GM18511 (cell line): ENCODE measurements at regions not wholly inside any gene's neighbourhood (a gene's known extent, or its start where the extent isn't known, plus 50 kb on each side); places are given as distances from the start of the nearest gene placed in this dataset.

ENCODE experiments used
- ATAC-seq: cut with Tn5 transposase; IDR thresholded peaks from one replicate; pipeline ENCODE4 v1.9.1; 2021; ENCODE audit warnings: mild to moderate bottlenecking, moderate library complexity; ENCODE audit not compliant: unreplicated experiment

DNA sequence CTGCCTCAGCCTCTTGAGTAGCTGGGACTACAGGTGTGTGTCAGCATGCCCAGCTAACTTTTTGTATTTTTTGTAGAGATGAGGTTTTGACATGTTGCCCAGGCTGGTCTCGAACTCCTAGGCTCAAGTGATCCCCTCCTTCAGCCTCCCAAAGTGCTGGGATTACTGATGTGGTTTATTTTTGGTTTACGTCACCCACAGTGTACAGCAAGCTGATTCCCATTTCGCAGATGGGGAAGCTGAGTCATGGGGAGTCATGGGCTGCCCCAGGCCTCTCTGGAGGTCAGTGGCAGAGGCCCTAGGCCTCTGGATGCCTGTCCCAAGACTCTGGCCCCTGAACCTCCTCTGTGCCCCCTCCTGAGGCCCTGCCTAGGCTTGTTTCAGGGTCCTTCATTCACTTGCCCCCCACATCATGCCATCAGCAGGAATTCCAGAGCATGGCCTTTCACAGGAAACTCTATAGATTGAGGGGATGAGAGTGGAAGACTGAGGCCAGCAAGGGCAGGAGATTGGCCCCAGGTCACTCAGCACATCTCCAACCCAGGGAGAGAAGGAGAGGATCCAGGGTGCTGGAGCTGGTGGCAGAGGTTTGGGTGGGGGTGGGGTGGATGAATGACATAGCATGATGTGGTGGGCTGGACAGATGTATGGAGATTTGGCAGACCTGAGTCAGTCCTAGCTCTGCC, 266.0 kb downstream of the PTPRU start:
- ATAC-seq, result no peak

- ATAC-seq, result no peak
Observed at GRCh38 chr1:29501227-29501976, 265.1 kb downstream of the PTPRU start.

- ATAC-seq, result no peak
Observed at GRCh38 chr1:29500651-29501050, 264.3 kb downstream of the PTPRU start.

GRCh38 chr1:29500041-29500440, 263.7 kb downstream of the PTPRU start:
- ATAC-seq, result no peak

DNA sequence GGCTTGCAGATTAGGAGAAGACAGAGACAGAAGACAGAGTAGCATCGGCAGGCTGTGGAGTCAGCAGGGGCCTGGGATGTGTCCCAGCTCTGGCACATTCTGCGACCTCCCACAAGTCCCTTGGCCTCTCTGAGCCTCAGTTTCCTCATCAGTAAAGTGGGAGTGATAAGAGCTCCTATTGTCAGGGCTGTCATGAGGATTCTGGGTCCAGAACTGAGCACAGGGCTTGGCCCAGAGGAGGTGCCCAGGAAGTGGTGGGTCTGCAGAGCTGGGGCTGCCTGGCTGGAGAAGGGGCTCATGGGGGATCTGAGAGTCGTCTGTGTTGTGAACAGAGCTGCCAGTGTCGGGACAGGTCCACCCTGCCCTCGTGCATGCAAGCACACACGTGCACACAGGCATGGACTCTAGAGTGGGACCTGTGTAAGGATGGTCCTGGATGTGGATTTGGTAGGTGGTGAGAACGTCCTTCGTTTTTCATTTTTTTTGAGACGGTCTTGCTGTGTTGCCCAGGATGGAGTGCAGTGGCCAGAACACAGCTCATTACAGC, 262.9 kb downstream of the PTPRU start:
- ATAC-seq, result no peak

DNA sequence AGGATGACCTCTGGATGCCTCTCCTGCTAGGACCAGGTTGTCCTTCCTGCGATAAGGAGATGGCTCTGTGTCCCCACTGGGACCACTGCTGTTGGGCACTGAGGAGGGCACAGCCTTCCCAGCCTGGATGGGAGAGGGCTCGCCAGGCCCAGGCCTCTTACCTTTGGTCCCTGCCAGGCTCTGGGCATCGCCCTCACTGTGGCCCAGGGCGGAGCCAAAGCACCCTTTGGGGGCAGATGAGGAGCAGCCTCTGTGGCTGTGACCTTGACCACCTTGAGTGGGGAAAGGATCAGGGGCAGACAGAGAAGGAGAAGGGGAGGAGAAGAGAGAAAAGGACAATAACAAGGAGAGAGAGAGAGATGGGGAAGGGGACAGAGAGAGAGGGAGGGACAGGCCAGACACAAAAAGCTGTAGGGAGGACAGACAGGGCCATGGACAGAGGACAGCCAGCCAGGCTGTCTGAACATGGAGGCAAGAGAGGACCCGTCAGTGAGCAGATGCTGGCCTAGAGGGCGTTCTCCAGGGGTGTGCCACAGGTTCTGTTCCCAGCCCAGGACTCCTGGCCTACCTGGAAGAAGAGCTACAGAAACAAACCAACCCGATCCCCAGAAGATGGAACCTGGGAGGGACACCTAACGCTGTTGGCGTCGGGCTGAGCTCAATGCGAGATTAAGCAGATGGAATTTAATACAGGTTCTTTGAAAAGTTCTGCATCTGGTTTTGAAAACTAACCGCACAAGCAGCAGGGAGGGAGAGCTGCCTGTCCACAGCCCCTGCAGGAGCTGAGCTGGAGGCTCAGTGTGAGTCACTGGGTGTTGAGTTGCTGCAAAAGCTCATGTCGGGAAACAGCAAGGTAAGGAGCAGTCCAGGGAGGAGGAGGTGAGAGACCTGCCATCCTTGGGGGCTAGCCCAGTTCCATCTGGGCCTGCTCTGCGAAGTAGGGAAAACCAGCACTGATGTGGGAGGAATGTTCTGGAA, 262.1 kb downstream of the PTPRU start:
- no peak for ATAC-seq

- ATAC-seq, result no peak
Observed at GRCh38 chr1:29497395-29498125, 261.2 kb downstream of the PTPRU start.

- no peak for ATAC-seq
Observed at GRCh38 chr1:29496701-29497100, 260.4 kb downstream of the PTPRU start.

GRCh38 chr1:29490204-29490934, 254.0 kb downstream of the PTPRU start:
- no peak for ATAC-seq

GRCh38 chr1:29489471-29489870, 253.1 kb downstream of the PTPRU start:
- ATAC-seq, result no peak

GRCh38 chr1:29488794-29489311, 252.5 kb downstream of the PTPRU start:
- ATAC-seq, result no peak

GRCh38 chr1:29488086-29488793, 251.9 kb downstream of the PTPRU start:
- ATAC-seq, result no peak

DNA sequence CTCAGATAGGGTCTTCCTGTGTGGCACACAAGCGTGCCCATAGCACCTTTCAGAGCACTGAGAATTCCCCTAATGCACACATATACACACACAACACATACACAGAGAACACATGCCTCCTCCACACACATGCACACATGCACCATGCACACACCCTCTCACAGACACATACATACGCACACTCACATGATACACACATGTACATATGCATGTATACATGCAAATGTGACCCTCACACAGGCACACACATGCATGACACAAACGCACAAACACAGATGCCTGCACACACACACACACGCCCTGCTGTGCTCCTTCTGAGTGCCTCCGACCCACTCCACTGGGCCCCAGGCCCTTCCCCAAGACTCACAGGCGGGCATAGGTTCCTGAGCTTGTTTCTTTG, 251.0 kb downstream of the PTPRU start:
- ATAC-seq, result no peak

GRCh38 chr1:29485096-29485925, 249.0 kb downstream of the PTPRU start:
- no peak for ATAC-seq

DNA sequence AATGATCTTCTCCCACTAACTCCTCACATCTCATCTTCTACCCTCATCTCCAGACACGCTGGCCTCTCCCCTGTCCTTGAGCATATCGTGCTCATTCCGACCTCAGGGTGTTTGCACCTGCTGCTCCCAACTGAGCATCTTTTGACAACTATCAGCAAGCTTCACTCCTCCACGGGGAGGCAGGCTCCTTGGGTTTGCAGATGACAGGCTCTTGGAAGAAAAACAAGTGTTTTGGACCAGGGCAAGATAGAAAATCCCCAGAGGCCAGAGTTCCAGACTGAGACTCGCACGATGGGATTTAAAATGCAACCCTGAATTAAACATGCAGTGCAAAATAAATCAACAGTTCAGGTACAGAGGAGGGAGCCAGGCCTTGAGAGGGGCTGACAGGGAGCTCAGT, 246.7 kb downstream of the PTPRU start:
- ATAC-seq, result no peak

- ATAC-seq, result no peak
Observed at GRCh38 chr1:29482064-29482463, 245.7 kb downstream of the PTPRU start.

DNA sequence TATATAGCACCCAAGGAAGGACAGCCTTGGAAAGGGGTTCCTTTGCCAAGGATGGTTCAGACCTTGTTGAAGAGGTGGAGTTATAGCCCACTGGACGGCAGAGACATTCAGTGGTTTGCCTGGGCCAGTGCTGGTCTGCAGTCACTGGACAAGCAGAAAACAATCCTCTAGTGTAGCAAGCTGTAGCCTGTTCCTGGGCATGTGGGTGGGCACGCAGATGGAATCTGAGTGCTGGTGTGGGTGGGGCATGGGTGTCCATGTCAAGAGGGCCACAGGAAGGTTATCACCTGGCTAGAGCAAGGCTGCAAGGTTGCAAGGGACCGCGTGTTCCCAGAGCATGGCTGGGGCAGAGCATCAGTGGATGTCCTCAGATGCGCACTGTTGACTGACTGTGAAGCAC, 244.7 kb downstream of the PTPRU start:
- ATAC-seq, result no peak

GRCh38 chr1:29478879-29479278, 242.6 kb downstream of the PTPRU start:
- no peak for ATAC-seq
